PC-9 (cell line): ENCODE measurements at regions not wholly inside any gene's neighbourhood (a gene's known extent, or its start where the extent isn't known, plus 50 kb on each side); places are given as distances from the start of the nearest gene placed in this dataset.

Experiments
- BruUV-seq: library from RNA; stranded (reverse); fragments of 400-500 nt; replicated peaks from 2 replicates; lab custom pipeline; 2021; lab: Mats Ljungman, UMichigan
- CTCF ChIA-PET: fragments of 300-600 bp; sonication (Branson Sonifier 250); formaldehyde crosslinking; loops from one replicate; lab custom pipeline; 2022; ENCODE audit warnings: antibody characterized with exemption; lab: Charles Lee
- POLR2A ChIA-PET: fragments of 300-600 bp; sonication (Branson Sonifier 250); formaldehyde crosslinking; loops from one replicate; lab custom pipeline; 2022; ENCODE audit warnings: antibody characterized with exemption; ENCODE audit not compliant: unreplicated experiment; lab: Charles Lee
- DNase-seq, 2 experiments: peaks; one replicate each; pipeline versions ENCODE4 v3.0.0 to v3.0.0-alpha.2; 2015 to 2022; ENCODE audit warnings: mixed read lengths in 1 of 2
- H2AFZ ChIP-seq: fragments of 200-600 bp; sonication (generic); 2 replicates; pipeline ENCODE4 v1.8.1; 2017; ENCODE audit warnings: antibody characterized with exemption
- H3F3A ChIP-seq: fragments of 200-600 bp; sonication (generic); 2 replicates; pipeline ENCODE4 v1.8.1; 2017; ENCODE audit warnings: antibody characterized with exemption, mild to moderate bottlenecking, low read depth; ENCODE audit not compliant: insufficient read depth
- H3K27ac ChIP-seq: fragments of 200-600 bp; sonication (generic); 2 replicates; pipeline ENCODE4 v1.6.1; 2016; ENCODE audit warnings: mixed run types
- H3K27me3 ChIP-seq: fragments of 200-600 bp; sonication (generic); 2 replicates; pipeline ENCODE4 v1.6.1; 2016; ENCODE audit warnings: low read depth, mixed run types; ENCODE audit not compliant: insufficient read depth
- H3K36me3 ChIP-seq: fragments of 200-600 bp; sonication (generic); 2 replicates; pipeline ENCODE4 v1.6.1; 2016; ENCODE audit warnings: low read depth, mixed run types
- H3K4me1 ChIP-seq: fragments of 200-600 bp; sonication (generic); replicated peaks from 2 replicates; pipeline ENCODE4 v1.6.1; 2016; ENCODE audit warnings: mixed run types; ENCODE audit not compliant: insufficient read depth
- H3K4me2 ChIP-seq: fragments of 200-600 bp; sonication (generic); 2 replicates; pipeline ENCODE4 v1.6.1; 2017; ENCODE audit warnings: mixed run types
- H3K4me3 ChIP-seq: fragments of 200-600 bp; sonication (generic); 2 replicates; pipeline ENCODE4 v1.6.1; 2016; ENCODE audit warnings: mixed run types
- H3K79me2 ChIP-seq: fragments of 200-600 bp; sonication (generic); 2 replicates; pipeline ENCODE4 v1.6.1; 2017; ENCODE audit warnings: low read depth, mixed run types
- H3K9me2 ChIP-seq: fragments of 200-600 bp; sonication (generic); 2 replicates; pipeline ENCODE4 v1.8.1; 2017; ENCODE audit warnings: mild to moderate bottlenecking; ENCODE audit not compliant: insufficient read depth
- H3K9me3 ChIP-seq: fragments of 200-600 bp; sonication (generic); 2 replicates; pipeline ENCODE4 v1.8.1; 2016; ENCODE audit warnings: low read depth; ENCODE audit not compliant: insufficient read depth
- H4K20me1 ChIP-seq: fragments of 200-600 bp; sonication (generic); 2 replicates; pipeline ENCODE4 v1.8.1; 2017; ENCODE audit not compliant: insufficient read depth
- EZH2 ChIP-seq: fragments of 200-600 bp; sonication (generic); IDR thresholded peaks from 2 replicates; pipeline ENCODE4 v1.8.0; 2017; ENCODE audit warnings: antibody characterized with exemption, low read depth
- intact Hi-C: fragments of 100-400 bp; cut with micrococcal nuclease; formaldehyde crosslinking; loops from one replicate; pipeline ENCODE4 v1.10.0; 2022; ENCODE audit not compliant: unreplicated experiment
- TF ChIP-seq, protein P1 (sequence below): fragments of 200-600 bp; sonication (generic); conservative IDR thresholded peaks from 2 replicates; pipeline ENCODE4 v1.6.1; 2017; ENCODE audit warnings: mixed run types, antibody characterized with exemption, mild to moderate bottlenecking, moderate library complexity

DNA sequence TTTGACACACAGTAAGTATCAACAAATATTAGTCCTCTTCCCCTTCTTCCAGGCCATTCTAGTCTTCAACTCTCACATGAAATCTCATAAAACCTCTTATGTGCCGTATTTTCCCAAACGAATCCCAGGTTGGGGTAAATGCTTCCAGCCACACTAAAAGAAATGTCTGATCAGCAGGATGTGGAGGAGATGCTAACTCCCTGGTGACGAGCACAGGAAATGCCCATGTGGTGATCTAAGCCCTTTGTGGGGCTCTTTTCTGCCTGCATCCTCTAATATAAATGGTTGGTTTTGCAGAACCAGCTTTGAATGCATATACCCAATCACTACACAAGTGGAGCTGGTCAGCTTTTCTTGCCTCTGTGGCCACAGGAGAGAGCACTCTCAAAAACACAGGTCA is 498.2 kb upstream of the ERCC4 start:
- H3K36me3 ChIP-seq = no peaks in the 10 kb centered on the region
- H3K4me2 ChIP-seq = no peak overlapping the region
- ChIA-PET POLR2A (interaction anchor here (0.6 kb wide), 1 partner anchor 520 kb away, joined by 3 read pairs; the partner anchor contains the start of gene SHISA9), CTCF (interaction anchor here (0.6 kb wide), 1 partner anchor 50 kb away, joined by 3 read pairs; no protein-coding TSS in a partner anchor)
- H3K4me1 ChIP-seq = no peaks in the 10 kb centered on the region
- no peaks in the 10 kb centered on the region for H3F3A ChIP-seq
- no peaks in the 10 kb centered on the region for H3K27me3 ChIP-seq
- no peaks in the 10 kb centered on the region for H3K9me3 ChIP-seq
- H2AFZ ChIP-seq = no peak overlapping the region
- intact Hi-C loops = no loop called here
- H3K9me2 ChIP-seq = no peaks in the 10 kb centered on the region
- no TSS peak for BruUV-seq
- no peak for TF ChIP-seq EZH2
- TF ChIP-seq, protein P1, sequence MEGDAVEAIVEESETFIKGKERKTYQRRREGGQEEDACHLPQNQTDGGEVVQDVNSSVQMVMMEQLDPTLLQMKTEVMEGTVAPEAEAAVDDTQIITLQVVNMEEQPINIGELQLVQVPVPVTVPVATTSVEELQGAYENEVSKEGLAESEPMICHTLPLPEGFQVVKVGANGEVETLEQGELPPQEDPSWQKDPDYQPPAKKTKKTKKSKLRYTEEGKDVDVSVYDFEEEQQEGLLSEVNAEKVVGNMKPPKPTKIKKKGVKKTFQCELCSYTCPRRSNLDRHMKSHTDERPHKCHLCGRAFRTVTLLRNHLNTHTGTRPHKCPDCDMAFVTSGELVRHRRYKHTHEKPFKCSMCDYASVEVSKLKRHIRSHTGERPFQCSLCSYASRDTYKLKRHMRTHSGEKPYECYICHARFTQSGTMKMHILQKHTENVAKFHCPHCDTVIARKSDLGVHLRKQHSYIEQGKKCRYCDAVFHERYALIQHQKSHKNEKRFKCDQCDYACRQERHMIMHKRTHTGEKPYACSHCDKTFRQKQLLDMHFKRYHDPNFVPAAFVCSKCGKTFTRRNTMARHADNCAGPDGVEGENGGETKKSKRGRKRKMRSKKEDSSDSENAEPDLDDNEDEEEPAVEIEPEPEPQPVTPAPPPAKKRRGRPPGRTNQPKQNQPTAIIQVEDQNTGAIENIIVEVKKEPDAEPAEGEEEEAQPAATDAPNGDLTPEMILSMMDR = no peak
- H3K4me3 ChIP-seq = no peak overlapping the region
- DNase-seq = no peak
- H3K79me2 ChIP-seq = no peaks in the 10 kb centered on the region
- no peaks in the 10 kb centered on the region for H4K20me1 ChIP-seq
- no peak overlapping the region for H3K27ac ChIP-seq

DNA sequence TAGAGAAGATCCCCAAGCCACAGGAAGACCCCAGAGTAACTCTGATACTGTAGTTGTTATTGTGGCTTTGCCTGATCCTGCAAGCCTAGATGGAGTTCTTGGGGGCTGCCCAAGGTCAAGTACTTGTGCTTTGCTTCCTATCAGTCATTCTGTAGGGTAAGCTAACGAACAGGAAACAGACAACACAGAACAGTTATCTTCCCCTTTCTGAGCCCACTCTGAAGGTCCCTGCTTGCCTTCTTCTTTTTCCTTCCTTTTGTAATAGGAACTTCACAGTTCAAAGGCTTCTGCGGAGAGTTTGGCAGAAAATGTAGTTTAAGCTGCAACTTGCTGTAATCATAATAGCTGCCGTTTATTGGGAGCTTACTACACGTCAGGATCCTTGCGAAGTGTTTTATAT is 494.1 kb upstream of the ERCC4 start:
- POLR2A ChIA-PET = interaction anchor here (0.7 kb wide), 1 partner anchor 14 kb away, joined by 3 read pairs; no protein-coding TSS in a partner anchor
- CTCF ChIA-PET = no interaction called here

DNA sequence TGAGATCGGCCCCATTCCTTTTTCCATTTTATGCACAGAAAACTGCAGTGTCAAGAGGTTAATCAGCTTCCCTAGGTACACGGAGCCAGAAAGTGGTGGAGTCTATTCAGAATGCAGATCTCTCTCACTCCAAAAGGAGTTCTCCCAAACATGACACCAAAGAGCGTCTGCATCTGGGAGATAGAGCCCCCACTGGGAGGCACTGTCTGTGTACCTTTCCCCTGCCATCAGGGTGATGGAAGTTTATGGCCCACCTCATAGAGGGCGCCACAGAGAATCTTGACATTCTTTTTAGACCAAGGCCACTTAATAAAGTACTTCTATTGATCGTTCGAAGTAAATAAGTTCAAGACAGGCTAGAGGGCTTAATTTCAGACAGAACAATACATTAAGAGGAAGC is 493.7 kb upstream of the ERCC4 start:
- Histone ChIP-seq H3K9me3 (no peaks in the 10 kb centered on the region), H2AFZ (no peak overlapping the region), H3K4me1 (no peaks in the 10 kb centered on the region), H3F3A (no peaks in the 10 kb centered on the region), H3K36me3 (no peaks in the 10 kb centered on the region), H3K79me2 (no peaks in the 10 kb centered on the region), H3K4me3 (no peak overlapping the region), H4K20me1 (no peaks in the 10 kb centered on the region), H3K9me2 (no peaks in the 10 kb centered on the region), H3K27ac (no peak overlapping the region), H3K27me3 (no peaks in the 10 kb centered on the region), H3K4me2 (no peak overlapping the region)
- intact Hi-C loops = no loop called here
- no TSS peak for BruUV-seq
- TF ChIP-seq, protein P1 = no peak
- TF ChIP-seq EZH2 = no peak
- ChIA-PET POLR2A (interaction anchor here (0.6 to 0.7 kb wide), 3 partner anchors 10 to 255 kb away, joined by 3 to 14 read pairs (median 5); no protein-coding TSS in a partner anchor), CTCF (no interaction called here)
- DNase-seq = no peak

More for the DNA sequence above, 494.1 kb upstream of the ERCC4 start:
- Histone ChIP-seq H3K27me3 (no peaks in the 10 kb centered on the region), H2AFZ (no peak overlapping the region), H3K36me3 (no peaks in the 10 kb centered on the region), H3K9me3 (no peaks in the 10 kb centered on the region), H4K20me1 (no peaks in the 10 kb centered on the region), H3K27ac (no peak overlapping the region), H3K9me2 (no peaks in the 10 kb centered on the region), H3K79me2 (no peaks in the 10 kb centered on the region), H3K4me1 (no peaks in the 10 kb centered on the region), H3K4me3 (no peak overlapping the region), H3K4me2 (no peak overlapping the region), H3F3A (no peaks in the 10 kb centered on the region)
- intact Hi-C loops = no loop called here
- no peak for DNase-seq
- TF ChIP-seq EZH2 = no peak
- TF ChIP-seq, protein P1 = no peak
- BruUV-seq = no TSS peak
